Mucosa of rectum (tissue), 2 donors: ENCODE measurements at regions not wholly inside any gene's neighbourhood (a gene's known extent, or its start where the extent isn't known, plus 50 kb on each side); places are given as distances from the start of the nearest gene placed in this dataset.

ENCODE experiments used
- H3K27ac ChIP-seq, 2 donors: one replicate each; pipeline ENCODE4 v1.7.0; 2013; ENCODE audit warnings: inconsistent platforms in 2 of 2, low read depth in 2 of 2, low read length in 2 of 2
- H3K27me3 ChIP-seq, 2 donors: one replicate each; pipeline ENCODE4 v1.7.0; 2013; ENCODE audit warnings: low read length in 2 of 2; ENCODE audit not compliant: control insufficient read depth in 2 of 2, insufficient read depth in 2 of 2
- H3K36me3 ChIP-seq, 2 donors: one replicate each; pipeline ENCODE4 v1.7.0; 2013; ENCODE audit warnings: low read length in 2 of 2; ENCODE audit not compliant: control insufficient read depth in 2 of 2, insufficient read depth in 2 of 2
- H3K4me1 ChIP-seq, 2 donors: one replicate each; pipeline ENCODE4 v1.7.0; 2013; ENCODE audit warnings: low read length in 2 of 2, mild to moderate bottlenecking in 1 of 2; ENCODE audit not compliant: control insufficient read depth in 2 of 2, insufficient read depth in 2 of 2
- H3K4me3 ChIP-seq, 2 donors: one replicate each; pipeline ENCODE4 v1.7.0; 2013; ENCODE audit warnings: low read length in 2 of 2
- H3K9ac ChIP-seq, 2 donors: one replicate each; pipeline ENCODE4 v1.7.0; 2013; ENCODE audit warnings: low read length in 2 of 2, low read depth in 1 of 2, mild to moderate bottlenecking in 1 of 2
- H3K9me3 ChIP-seq, 2 donors: one replicate each; pipeline ENCODE4 v1.7.0; 2013; ENCODE audit warnings: low read length in 2 of 2; ENCODE audit not compliant: control insufficient read depth in 2 of 2
- donor health status: healthy.
- donor health status: Normal muscosa, but diverticular disease.

- H3K9me3 ChIP-seq: no peaks in the 10 kb centered on the region
- H3K9ac ChIP-seq: no peak overlapping the region
- no peak overlapping the region for H3K27ac ChIP-seq
- no peaks in the 10 kb centered on the region for H3K4me1 ChIP-seq
- H3K36me3 ChIP-seq: no peaks in the 10 kb centered on the region
- H3K27me3 ChIP-seq: no peaks in the 10 kb centered on the region
- H3K4me3 ChIP-seq: no peak overlapping the region
These were observed 50.8 kb upstream of the SLC39A10 start for GRCh38 chr2:195606179-195606578.

- Histone ChIP-seq H3K4me1 (no peaks in the 10 kb centered on the region), H3K36me3 (no peaks in the 10 kb centered on the region), H3K9ac (no peak overlapping the region), H3K27me3 (no peaks in the 10 kb centered on the region), H3K9me3 (no peaks in the 10 kb centered on the region), H3K27ac (no peak overlapping the region), H3K4me3 (no peak overlapping the region)
These were observed 52.3 kb upstream of the SLC39A10 start for GRCh38 chr2:195604706-195605105.

- Histone ChIP-seq H3K4me1 (no peaks in the 10 kb centered on the region), H3K27ac (no peak overlapping the region), H3K4me3 (no peak overlapping the region), H3K27me3 (no peaks in the 10 kb centered on the region), H3K9ac (no peak overlapping the region), H3K36me3 (no peaks in the 10 kb centered on the region), H3K9me3 (no peaks in the 10 kb centered on the region)
These were observed 53.0 kb upstream of the SLC39A10 start for GRCh38 chr2:195603998-195604397.

GRCh38 chr2:195603408-195603807, 53.6 kb upstream of the SLC39A10 start:
- H3K27ac ChIP-seq: no peak overlapping the region
- no peak overlapping the region for H3K4me3 ChIP-seq
- no peak overlapping the region for H3K9ac ChIP-seq
- H3K9me3 ChIP-seq: no peaks in the 10 kb centered on the region
- no peaks in the 10 kb centered on the region for H3K27me3 ChIP-seq
- no peaks in the 10 kb centered on the region for H3K4me1 ChIP-seq
- no peaks in the 10 kb centered on the region for H3K36me3 ChIP-seq

- Histone ChIP-seq H3K27ac (no peak overlapping the region), H3K9me3 (no peaks in the 10 kb centered on the region), H3K9ac (no peak overlapping the region), H3K4me1 (no peaks in the 10 kb centered on the region), H3K36me3 (no peaks in the 10 kb centered on the region), H3K27me3 (no peaks in the 10 kb centered on the region), H3K4me3 (no peak overlapping the region)
These were observed 54.3 kb upstream of the SLC39A10 start for GRCh38 chr2:195602687-195603086.

GRCh38 chr2:195601361-195601760, 55.7 kb upstream of the SLC39A10 start:
- Histone ChIP-seq H3K27ac (no peak overlapping the region), H3K4me1 (no peaks in the 10 kb centered on the region), H3K27me3 (no peaks in the 10 kb centered on the region), H3K4me3 (no peak overlapping the region), H3K36me3 (no peaks in the 10 kb centered on the region), H3K9me3 (no peaks in the 10 kb centered on the region), H3K9ac (no peak overlapping the region)

GRCh38 chr2:195600778-195601177, 56.2 kb upstream of the SLC39A10 start:
- Histone ChIP-seq H3K9me3 (no peaks in the 10 kb centered on the region), H3K27me3 (no peaks in the 10 kb centered on the region), H3K4me3 (no peak overlapping the region), H3K4me1 (no peaks in the 10 kb centered on the region), H3K9ac (no peak overlapping the region), H3K27ac (no peak overlapping the region), H3K36me3 (no peaks in the 10 kb centered on the region)

GRCh38 chr2:195596840-195597239, 60.2 kb upstream of the SLC39A10 start:
- no peak overlapping the region for H3K9ac ChIP-seq
- H3K36me3 ChIP-seq: no peaks in the 10 kb centered on the region
- no peak overlapping the region for H3K4me3 ChIP-seq
- H3K9me3 ChIP-seq: no peaks in the 10 kb centered on the region
- no peaks in the 10 kb centered on the region for H3K27me3 ChIP-seq
- no peak overlapping the region for H3K27ac ChIP-seq
- H3K4me1 ChIP-seq: no peaks in the 10 kb centered on the region

GRCh38 chr2:195595825-195596224, 61.2 kb upstream of the SLC39A10 start:
- H3K27me3 ChIP-seq: no peaks in the 10 kb centered on the region

GRCh38 chr2:195594919-195595694, 61.9 kb upstream of the SLC39A10 start:
- no peak overlapping the region for H3K9ac ChIP-seq
- no peaks in the 10 kb centered on the region for H3K9me3 ChIP-seq
- no peaks in the 10 kb centered on the region for H3K36me3 ChIP-seq
- no peak overlapping the region for H3K4me3 ChIP-seq
- no peaks in the 10 kb centered on the region for H3K27me3 ChIP-seq
- H3K27ac ChIP-seq: no peak overlapping the region
- no peaks in the 10 kb centered on the region for H3K4me1 ChIP-seq

More at GRCh38 chr2:195595825-195596224, 61.2 kb upstream of the SLC39A10 start:
- Histone ChIP-seq H3K4me1 (no peaks in the 10 kb centered on the region), H3K36me3 (no peaks in the 10 kb centered on the region), H3K9me3 (no peaks in the 10 kb centered on the region), H3K4me3 (no peak overlapping the region), H3K9ac (no peak overlapping the region), H3K27ac (peak overlapping the region in 1 of 2 donors; percentile 25)
